Ishikawa (cell line): ENCODE measurements at regions not wholly inside any gene's neighbourhood (a gene's known extent, or its start where the extent isn't known, plus 50 kb on each side); places are given as distances from the start of the nearest gene placed in this dataset.

Experiments used
- CEBPB ChIP-seq: IDR thresholded peaks from 2 replicates; pipeline ENCODE4 v1.6.1; 2012
- CREB1 ChIP-seq: IDR thresholded peaks from 2 replicates; pipeline ENCODE4 v1.6.1; 2012; ENCODE audit warnings: low read depth
- EGR1 ChIP-seq: IDR thresholded peaks from 2 replicates; pipeline ENCODE4 v1.6.1; 2012
- EP300 ChIP-seq: IDR thresholded peaks from 2 replicates; pipeline ENCODE4 v1.6.1; 2012; ENCODE audit warnings: borderline replicate concordance
- FOXM1 ChIP-seq: IDR thresholded peaks from 2 replicates; pipeline ENCODE4 v1.6.1; 2012; ENCODE audit warnings: low read depth, borderline replicate concordance
- NFIC ChIP-seq: IDR thresholded peaks from 2 replicates; pipeline ENCODE4 v1.6.1; 2012
- RAD21 ChIP-seq: IDR thresholded peaks from 2 replicates; pipeline ENCODE4 v1.6.1; 2012; ENCODE audit warnings: low read depth
- TAF1 ChIP-seq: IDR thresholded peaks from 2 replicates; pipeline ENCODE4 v1.6.1; 2012; ENCODE audit warnings: low read depth, mild to moderate bottlenecking
- TCF12 ChIP-seq: IDR thresholded peaks from 2 replicates; pipeline ENCODE4 v1.6.1; 2012; ENCODE audit warnings: low read depth
- TEAD4 ChIP-seq: IDR thresholded peaks from 2 replicates; pipeline ENCODE4 v1.6.1; 2012
- YY1 ChIP-seq: IDR thresholded peaks from 2 replicates; pipeline ENCODE4 v1.6.1; 2012; ENCODE audit warnings: low read depth
- ZBTB7A ChIP-seq: IDR thresholded peaks from 2 replicates; pipeline ENCODE4 v1.6.1; 2012; ENCODE audit warnings: low read depth
- TF ChIP-seq, protein P1 (sequence below): IDR thresholded peaks from 2 replicates; pipeline ENCODE4 v1.6.1; 2012; ENCODE audit warnings: low read depth, mild to moderate bottlenecking
- TF ChIP-seq, protein P2 (sequence below): IDR thresholded peaks from 2 replicates; pipeline ENCODE4 v1.6.1; 2012
- TF ChIP-seq, protein P3 (sequence below): IDR thresholded peaks from 2 replicates; pipeline ENCODE4 v1.6.1; 2012

DNA sequence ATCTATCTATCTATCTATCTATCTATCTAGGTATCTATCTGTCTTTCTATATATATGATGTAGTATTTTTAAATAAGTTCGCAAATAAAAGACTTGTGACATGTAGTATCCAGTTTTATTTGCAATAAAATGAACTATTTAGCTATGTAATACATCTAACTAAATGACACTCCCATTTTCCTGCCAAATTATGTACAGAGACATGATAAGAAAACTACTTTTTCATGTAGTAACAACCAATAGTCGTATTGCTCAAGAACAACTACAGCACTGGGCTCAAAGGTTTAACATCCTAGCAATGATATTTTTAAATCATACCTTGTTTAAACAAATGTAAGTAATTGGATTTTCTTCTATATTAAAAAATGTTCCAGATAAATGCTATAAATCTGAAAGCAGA lies 55.5 kb upstream of the FLRT2 start:
- TF ChIP-seq TAF1 (no peak), NFIC (no peak), TCF12 (no peak), FOXM1 (no peak), TEAD4 (no peak), CREB1 (no peak), RAD21 (no peak), EGR1 (no peak), EP300 (no peak), CEBPB (no peak), ZBTB7A (no peak), YY1 (no peak)
- TF ChIP-seq, protein P1, sequence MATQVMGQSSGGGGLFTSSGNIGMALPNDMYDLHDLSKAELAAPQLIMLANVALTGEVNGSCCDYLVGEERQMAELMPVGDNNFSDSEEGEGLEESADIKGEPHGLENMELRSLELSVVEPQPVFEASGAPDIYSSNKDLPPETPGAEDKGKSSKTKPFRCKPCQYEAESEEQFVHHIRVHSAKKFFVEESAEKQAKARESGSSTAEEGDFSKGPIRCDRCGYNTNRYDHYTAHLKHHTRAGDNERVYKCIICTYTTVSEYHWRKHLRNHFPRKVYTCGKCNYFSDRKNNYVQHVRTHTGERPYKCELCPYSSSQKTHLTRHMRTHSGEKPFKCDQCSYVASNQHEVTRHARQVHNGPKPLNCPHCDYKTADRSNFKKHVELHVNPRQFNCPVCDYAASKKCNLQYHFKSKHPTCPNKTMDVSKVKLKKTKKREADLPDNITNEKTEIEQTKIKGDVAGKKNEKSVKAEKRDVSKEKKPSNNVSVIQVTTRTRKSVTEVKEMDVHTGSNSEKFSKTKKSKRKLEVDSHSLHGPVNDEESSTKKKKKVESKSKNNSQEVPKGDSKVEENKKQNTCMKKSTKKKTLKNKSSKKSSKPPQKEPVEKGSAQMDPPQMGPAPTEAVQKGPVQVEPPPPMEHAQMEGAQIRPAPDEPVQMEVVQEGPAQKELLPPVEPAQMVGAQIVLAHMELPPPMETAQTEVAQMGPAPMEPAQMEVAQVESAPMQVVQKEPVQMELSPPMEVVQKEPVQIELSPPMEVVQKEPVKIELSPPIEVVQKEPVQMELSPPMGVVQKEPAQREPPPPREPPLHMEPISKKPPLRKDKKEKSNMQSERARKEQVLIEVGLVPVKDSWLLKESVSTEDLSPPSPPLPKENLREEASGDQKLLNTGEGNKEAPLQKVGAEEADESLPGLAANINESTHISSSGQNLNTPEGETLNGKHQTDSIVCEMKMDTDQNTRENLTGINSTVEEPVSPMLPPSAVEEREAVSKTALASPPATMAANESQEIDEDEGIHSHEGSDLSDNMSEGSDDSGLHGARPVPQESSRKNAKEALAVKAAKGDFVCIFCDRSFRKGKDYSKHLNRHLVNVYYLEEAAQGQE, result no peak
- TF ChIP-seq, protein P2, sequence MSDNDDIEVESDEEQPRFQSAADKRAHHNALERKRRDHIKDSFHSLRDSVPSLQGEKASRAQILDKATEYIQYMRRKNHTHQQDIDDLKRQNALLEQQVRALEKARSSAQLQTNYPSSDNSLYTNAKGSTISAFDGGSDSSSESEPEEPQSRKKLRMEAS, result no peak
- TF ChIP-seq, protein P3, sequence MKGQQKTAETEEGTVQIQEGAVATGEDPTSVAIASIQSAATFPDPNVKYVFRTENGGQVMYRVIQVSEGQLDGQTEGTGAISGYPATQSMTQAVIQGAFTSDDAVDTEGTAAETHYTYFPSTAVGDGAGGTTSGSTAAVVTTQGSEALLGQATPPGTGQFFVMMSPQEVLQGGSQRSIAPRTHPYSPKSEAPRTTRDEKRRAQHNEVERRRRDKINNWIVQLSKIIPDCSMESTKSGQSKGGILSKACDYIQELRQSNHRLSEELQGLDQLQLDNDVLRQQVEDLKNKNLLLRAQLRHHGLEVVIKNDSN, result no peak

DNA sequence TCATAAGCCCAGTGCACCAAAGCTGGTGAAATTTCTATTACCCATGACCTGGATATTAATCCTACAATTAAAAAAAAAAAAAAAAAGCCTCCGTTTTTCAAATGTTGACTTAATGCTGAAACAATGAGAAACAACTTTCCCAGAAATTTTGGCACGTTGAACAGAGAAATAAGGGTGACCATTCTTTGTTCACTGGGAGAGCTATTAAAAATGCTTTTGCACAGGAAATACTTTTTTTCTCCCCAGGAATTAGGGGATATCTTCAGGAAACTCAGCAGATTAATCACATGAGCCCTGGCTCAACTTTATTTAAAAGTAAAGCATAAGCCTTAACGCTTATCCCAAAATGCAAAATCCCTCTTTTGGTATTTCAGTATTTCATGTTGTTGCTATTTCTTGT lies 54.8 kb upstream of the FLRT2 start:
- TF ChIP-seq EP300 (no peak), CEBPB (no peak), NFIC (no peak), YY1 (no peak)

DNA sequence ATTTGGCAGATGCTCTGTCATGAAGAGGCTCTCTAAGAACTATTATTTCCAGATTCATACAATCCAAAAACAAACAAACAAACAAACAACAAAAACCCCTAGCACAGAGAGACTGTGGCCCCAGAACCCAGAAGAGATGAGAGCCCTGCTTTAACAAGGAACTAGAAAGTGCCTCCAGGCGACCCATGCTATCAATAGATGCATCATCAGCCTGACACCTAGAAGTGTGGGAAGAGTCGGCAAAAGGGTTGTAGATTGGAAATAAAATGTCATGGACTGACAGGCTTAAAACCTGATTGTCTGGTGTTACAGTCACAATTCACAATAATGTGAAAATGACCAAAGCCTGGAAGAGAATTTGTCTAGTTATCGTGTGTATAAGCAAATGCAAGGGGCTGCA lies 50.6 kb upstream of the FLRT2 start:
- TF ChIP-seq TCF12 (no peak), TAF1 (no peak), CREB1 (no peak), FOXM1 (no peak), EP300 (no peak), RAD21 (no peak), ZBTB7A (no peak)
- TF ChIP-seq, protein P1, result no peak
- TF ChIP-seq, protein P2, result no peak

DNA sequence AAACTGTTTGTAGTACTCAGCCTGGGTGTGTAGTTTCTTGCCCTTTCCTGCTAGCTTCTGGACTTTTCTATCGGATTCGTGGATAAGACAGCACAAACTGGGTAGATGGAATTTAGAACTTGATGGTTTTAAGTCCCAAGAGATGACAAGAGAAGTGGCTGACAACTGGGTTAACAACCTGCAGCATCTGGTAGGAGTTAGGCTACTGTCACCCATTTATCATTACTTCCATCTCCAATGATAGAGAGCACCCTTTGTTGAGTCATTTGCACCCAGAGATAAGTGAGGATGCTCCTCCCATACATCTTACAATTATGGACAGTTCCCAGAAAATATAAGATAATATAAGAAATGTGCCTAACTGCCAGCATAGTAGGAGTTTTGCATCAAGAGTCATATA lies 50.2 kb upstream of the FLRT2 start:
- TF ChIP-seq CEBPB (no peak), CREB1 (no peak), ZBTB7A (no peak), EP300 (no peak), NFIC (no peak), EGR1 (no peak)
